ENCODE measurements at regions not wholly inside any gene's neighbourhood (a gene's known extent, or its start where the extent isn't known, plus 50 kb on each side); places are given as distances from the start of the nearest gene placed in this dataset.
"Not testable (repeated sequence)": the region's sequence is repeated elsewhere in the genome, so short reads cannot be mapped to it uniquely, and the experiment has no call there.

DNA sequence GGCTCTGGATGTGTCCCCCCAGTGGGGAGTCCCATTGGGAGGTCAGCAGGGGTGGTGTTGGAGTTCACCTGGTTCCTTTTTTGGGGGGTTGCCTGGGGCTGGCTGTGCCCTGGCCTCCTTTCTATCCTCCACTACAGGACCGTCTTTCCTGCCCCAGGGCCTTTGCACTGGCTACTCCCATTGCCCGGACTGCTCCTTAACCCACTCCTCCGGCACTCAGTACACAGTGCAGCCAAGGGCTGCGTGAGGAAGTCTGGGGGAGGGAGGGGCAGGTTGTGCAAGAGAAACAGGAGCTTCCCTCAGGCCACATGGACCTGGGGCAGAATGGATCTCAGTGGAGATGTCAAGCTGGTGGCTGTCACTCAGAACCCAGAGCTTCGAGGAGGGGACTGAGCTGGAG is 429.3 kb upstream of the SULF2 start:
- H3K4me3 Mint-ChIP-seq: no peak overlapping the region
- Histone ChIP-seq H3K9ac (ENCODE audit: extremely low read depth, low read length, poor library complexity, severe bottlenecking) (no peak overlapping the region), H3K4me3 (ENCODE audit: low read length) (no peak overlapping the region), H3K36me3 (ENCODE audit: control insufficient read depth, insufficient read depth, low read length) (no peaks in the 10 kb centered on the region), H3K9me3 (ENCODE audit: control insufficient read depth, low read length) (no peaks in the 10 kb centered on the region), H3K27ac (ENCODE audit: low read depth, low read length) (no peak overlapping the region), H3K27me3 (ENCODE audit: control insufficient read depth, insufficient read depth, low read length, poor library complexity, severe bottlenecking) (no peaks in the 10 kb centered on the region), H3K4me1 (ENCODE audit: control insufficient read depth, insufficient read depth, low read length) (no peaks in the 10 kb centered on the region)
- H3K9me3 Mint-ChIP-seq: no peaks in the 10 kb centered on the region
- H3K4me1 Mint-ChIP-seq: peaks cover 5% of the 10 kb centered on the region
- WGBS, 2 experiments (ENCODE audit: insufficient coverage in 1 of 2, insufficient read length in 1 of 2): 60 to 100% methylated on average over 1 to 5 of the region's 5 CpGs
- no peak overlapping the region for H3K27ac Mint-ChIP-seq
- no peaks in the 10 kb centered on the region for H3K36me3 Mint-ChIP-seq (ENCODE audit: low read depth)
- TF ChIP-seq CTCF (conservative IDR thresholded peaks at IDR 0.05): no peak
- no peak for DNase-seq
- no peaks in the 10 kb centered on the region for H3K27me3 Mint-ChIP-seq (ENCODE audit: insufficient read depth)

GRCh38 chr20:48213635-48214034 is 428.4 kb upstream of the SULF2 start:
- H3K9me3 ChIP-seq (ENCODE audit: control insufficient read depth, low read length); H3K9me3 Mint-ChIP-seq; H3K4me1 Mint-ChIP-seq; H3K9ac ChIP-seq (ENCODE audit: extremely low read depth, low read length, poor library complexity, severe bottlenecking); H3K27ac Mint-ChIP-seq; H3K27ac ChIP-seq (ENCODE audit: low read depth, low read length); H3K36me3 ChIP-seq (ENCODE audit: control insufficient read depth, insufficient read depth, low read length); H3K27me3 Mint-ChIP-seq (ENCODE audit: insufficient read depth); H3K4me1 ChIP-seq (ENCODE audit: control insufficient read depth, insufficient read depth, low read length); DNase-seq; H3K27me3 ChIP-seq (ENCODE audit: control insufficient read depth, insufficient read depth, low read length, poor library complexity, severe bottlenecking); H3K4me3 ChIP-seq (ENCODE audit: low read length); H3K36me3 Mint-ChIP-seq (ENCODE audit: low read depth); H3K4me3 Mint-ChIP-seq: not testable (repeated sequence)
- 61 to 63% methylated on average over 6 to 12 of the region's 12 CpGs for WGBS, 2 experiments (ENCODE audit: insufficient coverage in 1 of 2, insufficient read length in 1 of 2)

DNA sequence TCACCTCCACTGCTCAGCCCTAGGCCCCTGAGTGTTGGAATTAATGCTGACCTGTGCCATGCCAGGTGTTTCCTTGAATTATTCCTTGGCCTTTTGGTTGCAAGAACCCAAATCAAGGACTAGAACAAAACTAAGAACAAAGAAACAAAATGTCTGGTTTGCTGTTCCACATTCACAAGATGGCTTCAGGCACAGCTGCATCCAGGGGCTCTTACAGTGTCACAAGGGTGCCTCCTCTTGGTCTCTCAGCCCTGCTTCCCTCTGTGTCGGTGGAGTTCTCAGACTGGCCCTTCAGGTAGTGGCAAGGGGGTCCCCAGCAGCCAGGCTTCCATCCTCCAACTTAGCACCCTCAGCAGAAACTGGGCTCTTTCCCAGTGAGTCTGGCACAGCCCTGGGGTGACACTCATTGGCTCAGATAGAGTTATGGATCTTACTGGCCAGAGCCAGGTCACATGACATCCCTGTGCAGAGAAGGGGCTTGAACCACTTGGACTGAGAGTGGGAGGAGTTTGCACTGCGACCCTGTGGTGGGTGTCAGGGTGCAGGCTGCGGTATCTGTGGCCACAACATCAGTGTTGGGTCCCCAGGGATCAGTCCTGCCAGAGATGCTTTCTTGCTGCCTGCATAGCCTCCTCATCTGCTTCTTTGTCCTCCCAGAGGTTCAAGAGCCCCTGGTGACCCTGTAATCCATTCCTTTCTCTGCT is 427.7 kb upstream of the SULF2 start:
- no peak for DNase-seq
- Histone ChIP-seq H3K27ac (ENCODE audit: low read depth, low read length) (no peak overlapping the region), H3K9me3 (ENCODE audit: control insufficient read depth, low read length) (no peaks in the 10 kb centered on the region), H3K27me3 (ENCODE audit: control insufficient read depth, insufficient read depth, low read length, poor library complexity, severe bottlenecking) (no peaks in the 10 kb centered on the region), H3K4me1 (ENCODE audit: control insufficient read depth, insufficient read depth, low read length) (no peaks in the 10 kb centered on the region), H3K36me3 (ENCODE audit: control insufficient read depth, insufficient read depth, low read length) (no peaks in the 10 kb centered on the region), H3K4me3 (ENCODE audit: low read length) (no peak overlapping the region), H3K9ac (ENCODE audit: extremely low read depth, low read length, poor library complexity, severe bottlenecking) (no peak overlapping the region)
- 91 to 94% methylated on average over 2 to 3 of the region's 3 CpGs for WGBS, 2 experiments (ENCODE audit: insufficient coverage in 1 of 2, insufficient read length in 1 of 2)
- no peak for TF ChIP-seq CTCF (conservative IDR thresholded peaks at IDR 0.05)
- no peaks in the 10 kb centered on the region for H3K36me3 Mint-ChIP-seq (ENCODE audit: low read depth)
- H3K4me1 Mint-ChIP-seq: peaks cover 5% of the 10 kb centered on the region
- no peak overlapping the region for H3K4me3 Mint-ChIP-seq
- H3K9me3 Mint-ChIP-seq: no peaks in the 10 kb centered on the region
- H3K27me3 Mint-ChIP-seq (ENCODE audit: insufficient read depth): no peaks in the 10 kb centered on the region
- H3K27ac Mint-ChIP-seq: no peak overlapping the region

GRCh38 chr20:48211847-48212246 is 426.6 kb upstream of the SULF2 start:
- Mint-ChIP-seq H3K9me3 (no peaks in the 10 kb centered on the region), H3K36me3 (ENCODE audit: low read depth) (no peaks in the 10 kb centered on the region), H3K27ac (no peak overlapping the region), H3K27me3 (ENCODE audit: insufficient read depth) (no peaks in the 10 kb centered on the region), H3K4me3 (no peak overlapping the region), H3K4me1 (peaks cover 10% of the 10 kb centered on the region)
- Histone ChIP-seq H3K27me3 (ENCODE audit: control insufficient read depth, insufficient read depth, low read length, poor library complexity, severe bottlenecking) (no peaks in the 10 kb centered on the region), H3K4me1 (ENCODE audit: control insufficient read depth, insufficient read depth, low read length) (no peaks in the 10 kb centered on the region), H3K9ac (ENCODE audit: extremely low read depth, low read length, poor library complexity, severe bottlenecking) (no peak overlapping the region), H3K4me3 (ENCODE audit: low read length) (no peak overlapping the region), H3K36me3 (ENCODE audit: control insufficient read depth, insufficient read depth, low read length) (no peaks in the 10 kb centered on the region), H3K27ac (ENCODE audit: low read depth, low read length) (no peak overlapping the region), H3K9me3 (ENCODE audit: control insufficient read depth, low read length) (no peaks in the 10 kb centered on the region)
- TF ChIP-seq CTCF (conservative IDR thresholded peaks at IDR 0.05): no peak
- no peak for DNase-seq
- 96% methylated on average over 5 of the region's 5 CpGs; no CpG with 5 or more reads in 1 of the 2 experiments for WGBS, 2 experiments (ENCODE audit: insufficient coverage in 1 of 2, insufficient read length in 1 of 2)
